Esophagus squamous epithelium (tissue), 4 donors: ENCODE measurements at regions not wholly inside any gene's neighbourhood (a gene's known extent, or its start where the extent isn't known, plus 50 kb on each side); places are given as distances from the start of the nearest gene placed in this dataset.

Source experiments
- CTCF ChIP-seq, 6 experiments: fragments of 450-650 bp in 4 of 6; fragments of 200-600 bp in 2 of 6; sonication (generic) in 2 of 6; IDR thresholded peaks; one replicate each; pipeline ENCODE4 v1.5.1; 2016 to 2019; ENCODE audit warnings: antibody characterized with exemption in 6 of 6, mild to moderate bottlenecking in 4 of 6, moderate library complexity in 4 of 6
- POLR2A ChIP-seq, 4 donors: fragments of 450-650 bp; IDR thresholded peaks; one replicate each; pipeline ENCODE4 v1.6.1; 2017; ENCODE audit warnings: antibody characterized with exemption in 4 of 4, mild to moderate bottlenecking in 4 of 4, moderate library complexity in 3 of 4

GRCh38 chr2:239552213-239552926, 151.6 kb upstream of the HDAC4 start:
- TF ChIP-seq CTCF (IDR thresholded peaks at IDR 0.05) (no peak), POLR2A (IDR thresholded peaks at IDR 0.05) (no peak)
